ENCODE measurements at regions not wholly inside any gene's neighbourhood (a gene's known extent, or its start where the extent isn't known, plus 50 kb on each side); places are given as distances from the start of the nearest gene placed in this dataset.

GRCh38 chr20:50286609-50287008, 96.0 kb downstream of the CEBPB start:
- DNase-seq, result no peak

GRCh38 chr20:50287512-50287911, 96.9 kb downstream of the CEBPB start:
- no peak for DNase-seq

- no peak for DNase-seq
Measured at GRCh38 chr20:50288128-50288623, 97.5 kb downstream of the CEBPB start.

- no peak for DNase-seq
Measured at GRCh38 chr20:50289581-50289980, 99.0 kb downstream of the CEBPB start.

GRCh38 chr20:50290112-50290511, 99.5 kb downstream of the CEBPB start:
- DNase-seq, result no peak

GRCh38 chr20:50290808-50291207, 100.2 kb downstream of the CEBPB start:
- no peak for DNase-seq

GRCh38 chr20:50291254-50292078, 100.8 kb downstream of the CEBPB start:
- no peak for DNase-seq

- no peak for DNase-seq
Measured at GRCh38 chr20:50292079-50292590, 101.5 kb downstream of the CEBPB start.

GRCh38 chr20:50292591-50293283, 102.1 kb downstream of the CEBPB start:
- DNase-seq, result no peak

GRCh38 chr20:50293284-50294139, 102.9 kb downstream of the CEBPB start:
- DNase-seq, result no peak

GRCh38 chr20:50294164-50295088, 103.8 kb downstream of the CEBPB start:
- DNase-seq, result no peak

GRCh38 chr20:50295345-50295744, 104.7 kb downstream of the CEBPB start:
- DNase-seq, result no peak

- DNase-seq, result no peak
Measured at GRCh38 chr20:50295762-50296449, 105.3 kb downstream of the CEBPB start.

GRCh38 chr20:50296450-50297375, 106.1 kb downstream of the CEBPB start:
- no peak for DNase-seq

GRCh38 chr20:50297498-50298376, 107.1 kb downstream of the CEBPB start:
- DNase-seq, result no peak

GRCh38 chr20:50298554-50299324, 108.1 kb downstream of the CEBPB start:
- no peak for DNase-seq

GRCh38 chr20:50299325-50299629, 108.6 kb downstream of the CEBPB start:
- no peak for DNase-seq

- no peak for DNase-seq
Measured at GRCh38 chr20:50301165-50301564, 110.5 kb downstream of the CEBPB start.

Data from activated CD4-positive, alpha-beta T cell treated with anti-CD3 and anti-CD28 coated beads for 1 hour (primary cell).